Skeletal muscle tissue (tissue), 3 donors: ENCODE measurements at regions not wholly inside any gene's neighbourhood (a gene's known extent, or its start where the extent isn't known, plus 50 kb on each side); places are given as distances from the start of the nearest gene placed in this dataset.

Experiments
- H3K27ac ChIP-seq: one replicate; pipeline ENCODE4 v1.7.0; 2013; ENCODE audit warnings: mild to moderate bottlenecking, low read depth, low read length, inconsistent platforms
- H3K27me3 ChIP-seq, 3 donors: one replicate each; pipeline ENCODE4 v1.7.0; 2013; ENCODE audit warnings: low read length in 3 of 3; ENCODE audit not compliant: control insufficient read depth in 3 of 3, insufficient read depth in 3 of 3
- H3K36me3 ChIP-seq, 3 donors: one replicate each; pipeline ENCODE4 v1.7.0; 2013; ENCODE audit warnings: low read length in 3 of 3; ENCODE audit not compliant: control insufficient read depth in 3 of 3, insufficient read depth in 3 of 3
- H3K4me1 ChIP-seq, 3 donors: one replicate each; pipeline ENCODE4 v1.7.0; 2013; ENCODE audit warnings: low read length in 3 of 3, mild to moderate bottlenecking in 3 of 3; ENCODE audit not compliant: control insufficient read depth in 3 of 3, insufficient read depth in 3 of 3
- H3K4me3 ChIP-seq, 3 donors: one replicate each; pipeline ENCODE4 v1.7.0; 2013; ENCODE audit warnings: low read length in 3 of 3
- H3K9ac ChIP-seq, 3 donors: one replicate each; pipeline ENCODE4 v1.7.0; 2013; ENCODE audit warnings: low read length in 3 of 3, mild to moderate bottlenecking in 3 of 3, moderate library complexity in 2 of 3, low read depth in 1 of 3
- H3K9me3 ChIP-seq, 3 donors: one replicate each; pipeline ENCODE4 v1.7.0; 2013; ENCODE audit warnings: low read length in 3 of 3; ENCODE audit not compliant: control insufficient read depth in 3 of 3
- donor health status: Osteomylitis.

- H3K4me3 ChIP-seq, result peak overlapping the region; percentile 92 to 99 (median 93)
- peak overlapping the region; percentile 99 for H3K27ac ChIP-seq
- H3K4me1 ChIP-seq, result peaks cover 5 to 16% (median 9%) of the 10 kb centered on the region in 3 donors
- no peaks in the 10 kb centered on the region for H3K9me3 ChIP-seq
- H3K9ac ChIP-seq, result peak overlapping the region; percentile 98
- H3K27me3 ChIP-seq, result no peaks in the 10 kb centered on the region
- no peaks in the 10 kb centered on the region for H3K36me3 ChIP-seq
Measured at GRCh38 chr2:64751286-64752260, 97.9 kb upstream of the SERTAD2 start.

- Histone ChIP-seq H3K4me3 (no peak overlapping the region), H3K9me3 (no peaks in the 10 kb centered on the region), H3K27ac (no peak overlapping the region), H3K9ac (no peak overlapping the region), H3K27me3 (no peaks in the 10 kb centered on the region), H3K36me3 (no peaks in the 10 kb centered on the region), H3K4me1 (peaks cover 5 to 16% (median 9%) of the 10 kb centered on the region in 3 donors)
Measured at GRCh38 chr2:64753399-64753798, 99.7 kb upstream of the SERTAD2 start.

- H3K9ac ChIP-seq, result no peak overlapping the region
- no peaks in the 10 kb centered on the region for H3K9me3 ChIP-seq
- H3K27ac ChIP-seq, result no peak overlapping the region
- H3K27me3 ChIP-seq, result no peaks in the 10 kb centered on the region
- peaks cover 5 to 16% (median 9%) of the 10 kb centered on the region in 3 donors for H3K4me1 ChIP-seq
- no peak overlapping the region for H3K4me3 ChIP-seq
- no peaks in the 10 kb centered on the region for H3K36me3 ChIP-seq
Measured at GRCh38 chr2:64754570-64754969, 100.9 kb upstream of the SERTAD2 start.

- Histone ChIP-seq H3K4me3 (no peak overlapping the region), H3K36me3 (no peaks in the 10 kb centered on the region), H3K27ac (no peak overlapping the region), H3K9ac (no peak overlapping the region), H3K9me3 (no peaks in the 10 kb centered on the region), H3K27me3 (no peaks in the 10 kb centered on the region), H3K4me1 (peaks cover 1 to 10% (median 4%) of the 10 kb centered on the region in 3 donors)
Measured at GRCh38 chr2:64757126-64757525, 103.4 kb upstream of the SERTAD2 start.

GRCh38 chr2:64760128-64760527 is 106.4 kb upstream of the SERTAD2 start:
- no peaks in the 10 kb centered on the region for H3K9me3 ChIP-seq
- no peaks in the 10 kb centered on the region for H3K36me3 ChIP-seq
- H3K4me3 ChIP-seq, result no peak overlapping the region
- H3K27me3 ChIP-seq, result no peaks in the 10 kb centered on the region
- no peak overlapping the region for H3K9ac ChIP-seq
- no peak overlapping the region for H3K27ac ChIP-seq
- no peaks in the 10 kb centered on the region for H3K4me1 ChIP-seq

GRCh38 chr2:64762301-64762997 is 108.7 kb upstream of the SERTAD2 start:
- H3K27ac ChIP-seq, result no peak overlapping the region
- no peak overlapping the region for H3K4me3 ChIP-seq
- peaks cover 0 to 3% (median 0%) of the 10 kb centered on the region in 3 donors for H3K4me1 ChIP-seq
- H3K9me3 ChIP-seq, result no peaks in the 10 kb centered on the region
- H3K9ac ChIP-seq, result no peak overlapping the region
- no peaks in the 10 kb centered on the region for H3K36me3 ChIP-seq
- H3K27me3 ChIP-seq, result no peaks in the 10 kb centered on the region

GRCh38 chr2:64763126-64763525 is 109.4 kb upstream of the SERTAD2 start:
- H3K27me3 ChIP-seq, result no peaks in the 10 kb centered on the region
- H3K9me3 ChIP-seq, result no peaks in the 10 kb centered on the region
- no peaks in the 10 kb centered on the region for H3K36me3 ChIP-seq
- no peak overlapping the region for H3K9ac ChIP-seq
- H3K4me1 ChIP-seq, result peaks cover 0 to 6% (median 0%) of the 10 kb centered on the region in 3 donors
- H3K27ac ChIP-seq, result no peak overlapping the region
- H3K4me3 ChIP-seq, result no peak overlapping the region

- Histone ChIP-seq H3K27me3 (no peaks in the 10 kb centered on the region), H3K9me3 (no peaks in the 10 kb centered on the region), H3K36me3 (no peaks in the 10 kb centered on the region), H3K9ac (no peak overlapping the region), H3K4me1 (peaks cover 4 to 8% (median 5%) of the 10 kb centered on the region in 3 donors), H3K27ac (no peak overlapping the region), H3K4me3 (no peak overlapping the region)
Measured at GRCh38 chr2:64765160-64765805, 111.6 kb upstream of the SERTAD2 start.

- no peaks in the 10 kb centered on the region for H3K9me3 ChIP-seq
- H3K27me3 ChIP-seq, result no peaks in the 10 kb centered on the region
- H3K4me3 ChIP-seq, result peak overlapping the region; percentile 70 to 94 (median 76)
- peaks cover 9 to 14% (median 11%) of the 10 kb centered on the region in 3 donors for H3K4me1 ChIP-seq
- H3K27ac ChIP-seq, result peak overlapping the region; percentile 97
- H3K9ac ChIP-seq, result peak overlapping the region; percentile 81 to 94 (median 87)
- H3K36me3 ChIP-seq, result no peaks in the 10 kb centered on the region
Measured at GRCh38 chr2:64766841-64767669, 113.3 kb upstream of the SERTAD2 start.
